Caco-2 (cell line): ENCODE measurements at regions not wholly inside any gene's neighbourhood (a gene's known extent, or its start where the extent isn't known, plus 50 kb on each side); places are given as distances from the start of the nearest gene placed in this dataset.

Experiments
- BruUV-seq: library from RNA; stranded (reverse); fragments of 400-500 nt; replicated peaks from 2 replicates; lab custom pipeline; 2021; lab: Mats Ljungman, UMichigan
- CTCF ChIA-PET: fragments of 300-600 bp; sonication (Branson Sonifier 250); formaldehyde crosslinking; loops from one replicate; lab custom pipeline; 2022; ENCODE audit warnings: antibody characterized with exemption; lab: Charles Lee
- POLR2A ChIA-PET: fragments of 300-600 bp; sonication (Branson Sonifier 250); formaldehyde crosslinking; loops from one replicate; lab custom pipeline; 2022; ENCODE audit warnings: antibody characterized with exemption; lab: Charles Lee
- DNase-seq, 2 experiments: peaks; one replicate each; pipeline versions ENCODE4 v3.0.0 to v3.0.0-alpha.2; 2020 to 2022
- H3K27me3 ChIP-seq: replicated peaks from 2 replicates; pipeline ENCODE4 v1.6.0; 2011; ENCODE audit warnings: low read length; ENCODE audit not compliant: control insufficient read depth, insufficient read depth
- H3K36me3 ChIP-seq: 2 replicates; pipeline ENCODE4 v1.5.1; 2011; ENCODE audit warnings: low read length; ENCODE audit not compliant: control insufficient read depth, insufficient read depth
- H3K4me1 ChIP-seq: fragments of 250-450 bp; sonication (Bioruptor Pico); 2 replicates; pipeline ENCODE4 v1.5.1; 2020; ENCODE audit warnings: mild to moderate bottlenecking
- H3K4me3 ChIP-seq: 2 replicates; pipeline ENCODE4 v1.5.1; 2011; ENCODE audit warnings: low read depth, mild to moderate bottlenecking, control low read depth, low read length
- H3K9me3 ChIP-seq: fragments of 250-450 bp; sonication (Bioruptor Pico); 2 replicates; pipeline ENCODE4 v1.5.1; 2020; ENCODE audit warnings: mild to moderate bottlenecking, moderate library complexity
- H3K27ac Mint-ChIP-seq: one replicate; pipeline ENCODE4 v1.8.0; 2022; ENCODE audit warnings: mixed read lengths; ENCODE audit not compliant: unreplicated experiment
- H3K27me3 Mint-ChIP-seq: one replicate; pipeline ENCODE4 v1.8.0; 2022; ENCODE audit warnings: mixed read lengths; ENCODE audit not compliant: insufficient read depth, unreplicated experiment
- H3K36me3 Mint-ChIP-seq: one replicate; pipeline ENCODE4 v1.8.0; 2022; ENCODE audit warnings: mild to moderate bottlenecking, mixed read lengths; ENCODE audit not compliant: insufficient read depth, unreplicated experiment
- H3K4me1 Mint-ChIP-seq: one replicate; pipeline ENCODE4 v1.8.0; 2022; ENCODE audit warnings: low read depth, mixed read lengths; ENCODE audit not compliant: unreplicated experiment
- H3K4me3 Mint-ChIP-seq: one replicate; pipeline ENCODE4 v1.8.0; 2022; ENCODE audit warnings: mild to moderate bottlenecking, moderate library complexity, mixed read lengths; ENCODE audit not compliant: unreplicated experiment
- H3K9me3 Mint-ChIP-seq: one replicate; pipeline ENCODE4 v1.8.0; 2022; ENCODE audit warnings: mixed read lengths; ENCODE audit not compliant: unreplicated experiment
- CTCF ChIP-seq, 2 experiments: fragments of 200-600 bp in 1 of 2; IDR thresholded peaks; 1 replicate in 1 of 2; 2 replicates in 1 of 2; pipeline versions ENCODE4 v1.5.1 to v1.8.0; 2011 to 2022; ENCODE audit warnings: antibody characterized with exemption in 1 of 2, control low read depth in 1 of 2, inconsistent platforms in 1 of 2, low read depth in 1 of 2, low read length in 1 of 2, mild to moderate bottlenecking in 1 of 2, moderate library complexity in 1 of 2; ENCODE audit not compliant: insufficient read depth in 1 of 2, severe bottlenecking in 1 of 2, unreplicated experiment in 1 of 2
- intact Hi-C: fragments of 100-400 bp; cut with micrococcal nuclease; formaldehyde crosslinking; loops from one replicate; pipeline ENCODE4 v1.10.0; 2022; ENCODE audit not compliant: unreplicated experiment

- intact Hi-C loops: no loop called here
- H3K4me1 Mint-ChIP-seq: no peaks in the 10 kb centered on the region
- H3K36me3 ChIP-seq: no peaks in the 10 kb centered on the region
- DNase-seq: no peak
- no TSS peak for BruUV-seq
- 0 out of 2 replicates have a peak, but pooled peaks cover under 1% of the 10 kb centered on the region for H3K9me3 ChIP-seq
- no peaks in the 10 kb centered on the region for H3K9me3 Mint-ChIP-seq
- TF ChIP-seq CTCF (IDR thresholded peaks at IDR 0.05; ENCODE audit: insufficient read depth in 1 of 2, low read depth in 1 of 2, low read length in 1 of 2, severe bottlenecking in 1 of 2, unreplicated experiment in 1 of 2): no peak
- H3K36me3 Mint-ChIP-seq: no peaks in the 10 kb centered on the region
- ChIA-PET POLR2A (no interaction called here), CTCF (no interaction called here)
- no peak overlapping the region for H3K4me3 ChIP-seq
- no peaks in the 10 kb centered on the region for H3K4me1 ChIP-seq
- no peaks in the 10 kb centered on the region for H3K27me3 ChIP-seq
- H3K27me3 Mint-ChIP-seq: peaks cover 7% of the 10 kb centered on the region
- H3K27ac Mint-ChIP-seq: no peak overlapping the region
- H3K4me3 Mint-ChIP-seq: no peak overlapping the region
Observed at GRCh38 chr10:45064998-45065397, 64.3 kb downstream of the ZNF22 start.

GRCh38 chr10:45071043-45071813 is 70.5 kb downstream of the ZNF22 start:
- CTCF ChIA-PET: no interaction called here
- Mint-ChIP-seq H3K9me3 (peaks cover 14% of the 10 kb centered on the region), H3K4me3 (no peak overlapping the region), H3K27me3 (peaks cover 7% of the 10 kb centered on the region), H3K27ac (no peak overlapping the region), H3K4me1 (no peaks in the 10 kb centered on the region), H3K36me3 (no peaks in the 10 kb centered on the region)
- Histone ChIP-seq H3K27me3 (no peaks in the 10 kb centered on the region), H3K9me3 (peaks cover 22% of the 10 kb centered on the region), H3K36me3 (no peaks in the 10 kb centered on the region), H3K4me1 (no peaks in the 10 kb centered on the region), H3K4me3 (no peak overlapping the region)
- no peak for TF ChIP-seq CTCF (IDR thresholded peaks at IDR 0.05; ENCODE audit: insufficient read depth in 1 of 2, low read depth in 1 of 2, low read length in 1 of 2, severe bottlenecking in 1 of 2, unreplicated experiment in 1 of 2)
- POLR2A ChIA-PET: no interaction called here
- intact Hi-C loops: no loop called here
- no TSS peak for BruUV-seq
- no peak for DNase-seq

- ChIA-PET POLR2A (no interaction called here), CTCF (no interaction called here)
- BruUV-seq: no TSS peak
Observed at GRCh38 chr10:45075216-45075615, 74.5 kb downstream of the ZNF22 start.

More at GRCh38 chr10:45075216-45075615, 74.5 kb downstream of the ZNF22 start:
- H3K27ac Mint-ChIP-seq: no peak overlapping the region
- no peak overlapping the region for H3K4me3 ChIP-seq
- H3K4me1 ChIP-seq: no peaks in the 10 kb centered on the region
- no peak overlapping the region for H3K4me3 Mint-ChIP-seq
- no peak for DNase-seq
- no peaks in the 10 kb centered on the region for H3K36me3 Mint-ChIP-seq
- peaks cover 15% of the 10 kb centered on the region for H3K27me3 Mint-ChIP-seq
- no peaks in the 10 kb centered on the region for H3K4me1 Mint-ChIP-seq
- intact Hi-C loops: no loop called here
- peaks cover 14% of the 10 kb centered on the region for H3K9me3 Mint-ChIP-seq
- TF ChIP-seq CTCF (IDR thresholded peaks at IDR 0.05; ENCODE audit: insufficient read depth in 1 of 2, low read depth in 1 of 2, low read length in 1 of 2, severe bottlenecking in 1 of 2, unreplicated experiment in 1 of 2): no peak
- H3K27me3 ChIP-seq: no peaks in the 10 kb centered on the region
- H3K9me3 ChIP-seq: peaks cover 19% of the 10 kb centered on the region
- H3K36me3 ChIP-seq: no peaks in the 10 kb centered on the region
